LoVo (cell line): ENCODE measurements at regions not wholly inside any gene's neighbourhood (a gene's known extent, or its start where the extent isn't known, plus 50 kb on each side); places are given as distances from the start of the nearest gene placed in this dataset.

Experiments used
- DNase-seq: peaks from one replicate; pipeline ENCODE4 v3.0.0-alpha.2; 2016; ENCODE audit warnings: low spot score

- no peak for DNase-seq
Measured at GRCh38 chr12:107347261-107347660, 253.9 kb upstream of the CRY1 start.

- peak; percentile 92 for DNase-seq
Measured at GRCh38 chr12:107349008-107349747, 255.8 kb upstream of the CRY1 start.

- DNase-seq: no peak
Measured at GRCh38 chr12:107349839-107350238, 256.5 kb upstream of the CRY1 start.

- no peak for DNase-seq
Measured at GRCh38 chr12:107351109-107351508, 257.8 kb upstream of the CRY1 start.

GRCh38 chr12:107351713-107352112 lies 258.4 kb upstream of the CRY1 start:
- DNase-seq: peak; percentile 15

GRCh38 chr12:107352347-107353081 lies 259.2 kb upstream of the CRY1 start:
- no peak for DNase-seq

GRCh38 chr12:107353312-107353711 lies 260.0 kb upstream of the CRY1 start:
- DNase-seq: no peak

GRCh38 chr12:107355004-107355565 lies 261.7 kb upstream of the CRY1 start:
- no peak for DNase-seq

- no peak for DNase-seq
Measured at GRCh38 chr12:107355612-107356011, 262.3 kb upstream of the CRY1 start.

GRCh38 chr12:107356266-107356936 lies 263.1 kb upstream of the CRY1 start:
- peak; percentile 12 for DNase-seq

GRCh38 chr12:107356937-107357295 lies 263.6 kb upstream of the CRY1 start:
- DNase-seq: no peak

GRCh38 chr12:107359382-107359781 lies 266.0 kb upstream of the CRY1 start:
- no peak for DNase-seq

GRCh38 chr12:107360033-107360432 lies 266.7 kb upstream of the CRY1 start:
- no peak for DNase-seq

GRCh38 chr12:107360482-107360881 lies 267.1 kb upstream of the CRY1 start:
- no peak for DNase-seq

GRCh38 chr12:107361970-107362369 lies 268.6 kb upstream of the CRY1 start:
- DNase-seq: no peak

- no peak for DNase-seq
Measured at GRCh38 chr12:107362960-107363359, 269.6 kb upstream of the CRY1 start.

- DNase-seq: no peak
Measured at GRCh38 chr12:107364875-107365518, 271.6 kb upstream of the CRY1 start.

- no peak for DNase-seq
Measured at GRCh38 chr12:107365703-107366102, 272.4 kb upstream of the CRY1 start.

GRCh38 chr12:107366322-107366721 lies 273.0 kb upstream of the CRY1 start:
- no peak for DNase-seq

- DNase-seq: no peak
Measured at GRCh38 chr12:107368586-107368985, 275.2 kb upstream of the CRY1 start.

- DNase-seq: no peak
Measured at GRCh38 chr12:107369006-107369405, 275.7 kb upstream of the CRY1 start.

GRCh38 chr12:107369679-107370078 lies 276.3 kb upstream of the CRY1 start:
- DNase-seq: no peak
